ENCODE measurements at regions not wholly inside any gene's neighbourhood (a gene's known extent, or its start where the extent isn't known, plus 50 kb on each side); places are given as distances from the start of the nearest gene placed in this dataset.

- TF ChIP-seq, protein P1, sequence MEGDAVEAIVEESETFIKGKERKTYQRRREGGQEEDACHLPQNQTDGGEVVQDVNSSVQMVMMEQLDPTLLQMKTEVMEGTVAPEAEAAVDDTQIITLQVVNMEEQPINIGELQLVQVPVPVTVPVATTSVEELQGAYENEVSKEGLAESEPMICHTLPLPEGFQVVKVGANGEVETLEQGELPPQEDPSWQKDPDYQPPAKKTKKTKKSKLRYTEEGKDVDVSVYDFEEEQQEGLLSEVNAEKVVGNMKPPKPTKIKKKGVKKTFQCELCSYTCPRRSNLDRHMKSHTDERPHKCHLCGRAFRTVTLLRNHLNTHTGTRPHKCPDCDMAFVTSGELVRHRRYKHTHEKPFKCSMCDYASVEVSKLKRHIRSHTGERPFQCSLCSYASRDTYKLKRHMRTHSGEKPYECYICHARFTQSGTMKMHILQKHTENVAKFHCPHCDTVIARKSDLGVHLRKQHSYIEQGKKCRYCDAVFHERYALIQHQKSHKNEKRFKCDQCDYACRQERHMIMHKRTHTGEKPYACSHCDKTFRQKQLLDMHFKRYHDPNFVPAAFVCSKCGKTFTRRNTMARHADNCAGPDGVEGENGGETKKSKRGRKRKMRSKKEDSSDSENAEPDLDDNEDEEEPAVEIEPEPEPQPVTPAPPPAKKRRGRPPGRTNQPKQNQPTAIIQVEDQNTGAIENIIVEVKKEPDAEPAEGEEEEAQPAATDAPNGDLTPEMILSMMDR (IDR thresholded peaks at IDR 0.05): no peak
- TF ChIP-seq POLR2AphosphoS5 (IDR thresholded peaks at IDR 0.05): no peak
- TF ChIP-seq EP300 (IDR thresholded peaks at IDR 0.05): no peak
- no peak for TF ChIP-seq POLR2A (IDR thresholded peaks at IDR 0.05)
These were observed 705.8 kb downstream of the C12orf50 start for GRCh38 chr12:87323369-87323768.

Measured in upper lobe of left lung (tissue), 4 donors.